SK-N-SH (cell line): ENCODE measurements at regions not wholly inside any gene's neighbourhood (a gene's known extent, or its start where the extent isn't known, plus 50 kb on each side); places are given as distances from the start of the nearest gene placed in this dataset.

Experiments used
- CTCF ChIA-PET: fragments of 300-600, 350-600 bp; formaldehyde crosslinking; extraction: SDS; loops from one replicate; lab custom pipeline; 2021; lab: Yijun Ruan, JAX
- POLR2A ChIA-PET: fragments of 350-600 bp; sonication (Branson Sonifier 250); formaldehyde crosslinking; extraction: SDS; loops from one replicate; lab custom pipeline; 2020; ENCODE audit warnings: antibody characterized with exemption, inconsistent platforms; lab: Yijun Ruan, JAX
- DNase-seq: peaks from one replicate; pipeline ENCODE4 v3.0.0; 2012
- H2AFZ ChIP-seq: fragments of 200-600 bp; sonication (generic); 2 replicates; pipeline ENCODE4 v1.8.1; 2016; ENCODE audit warnings: antibody characterized with exemption, mild to moderate bottlenecking, low read depth
- H3F3A ChIP-seq: fragments of 200-600 bp; sonication (generic); replicated peaks from 2 replicates; pipeline ENCODE3; 2016; ENCODE audit warnings: antibody characterized with exemption, mild to moderate bottlenecking; ENCODE audit not compliant: insufficient read depth
- H3K27ac ChIP-seq, 2 experiments: fragments of 200-500 bp in 1 of 2; fragments of 200-600 bp in 1 of 2; sonication (Bioruptor generic) in 1 of 2; sonication (generic), shearing (Covaris generic) in 1 of 2; 2 replicates each; pipeline versions ENCODE4 v1.5.1 to v1.6.1; 2014 to 2016; ENCODE audit warnings: low read depth in 2 of 2, inconsistent platforms in 1 of 2, low read length in 1 of 2, mild to moderate bottlenecking in 1 of 2, mixed read lengths in 1 of 2
- H3K27me3 ChIP-seq: fragments of 200-600 bp; sonication (generic), shearing (Covaris generic); 2 replicates; pipeline ENCODE4 v1.6.1; 2016; ENCODE audit warnings: mixed run types; ENCODE audit not compliant: insufficient read depth
- H3K36me3 ChIP-seq, 2 experiments: fragments of 200-500 bp in 1 of 2; fragments of 200-600 bp in 1 of 2; sonication (Bioruptor generic) in 1 of 2; sonication (generic) in 1 of 2; replicated peaks in 1 of 2; 2 replicates each; pipeline versions ENCODE3 to v1.5.1; 2014 to 2016; ENCODE audit warnings: low read length in 1 of 2, mild to moderate bottlenecking in 1 of 2; ENCODE audit not compliant: insufficient read depth in 2 of 2, control insufficient read depth in 1 of 2
- H3K4me1 ChIP-seq, 2 experiments: fragments of 200-500 bp in 1 of 2; fragments of 200-600 bp in 1 of 2; sonication (Bioruptor generic) in 1 of 2; sonication (generic), shearing (Covaris generic) in 1 of 2; 2 replicates each; pipeline versions ENCODE4 v1.5.1 to v1.6.1; 2014 to 2016; ENCODE audit warnings: low read depth in 1 of 2, low read length in 1 of 2, mixed run types in 1 of 2; ENCODE audit not compliant: insufficient read depth in 2 of 2, control insufficient read depth in 1 of 2
- H3K4me2 ChIP-seq: fragments of 200-600 bp; sonication (generic), shearing (Covaris generic); 2 replicates; pipeline ENCODE4 v1.6.1; 2017; ENCODE audit warnings: mixed run types
- H3K4me3 ChIP-seq, 2 experiments: fragments of 200-500 bp in 1 of 2; fragments of 200-600 bp in 1 of 2; sonication (Bioruptor generic) in 1 of 2; sonication (generic), shearing (Covaris generic) in 1 of 2; 2 replicates each; pipeline versions ENCODE4 v1.5.1 to v1.8.1; 2014 to 2016; ENCODE audit warnings: low read depth in 2 of 2, inconsistent platforms in 1 of 2, low read length in 1 of 2, mild to moderate bottlenecking in 1 of 2, mixed read lengths in 1 of 2, moderate library complexity in 1 of 2
- H3K79me2 ChIP-seq: fragments of 200-600 bp; sonication (generic); 2 replicates; pipeline ENCODE4 v1.8.1; 2017; ENCODE audit warnings: mild to moderate bottlenecking; ENCODE audit not compliant: insufficient read depth
- H3K9ac ChIP-seq: fragments of 200-600 bp; sonication (generic); 2 replicates; pipeline ENCODE4 v1.6.1; 2017; ENCODE audit warnings: mixed run types
- H3K9me2 ChIP-seq: fragments of 200-600 bp; sonication (generic); 2 replicates; pipeline ENCODE4 v1.6.1; 2017; ENCODE audit warnings: mixed run types
- H3K9me3 ChIP-seq: fragments of 200-600 bp; sonication (generic); 2 replicates; pipeline ENCODE4 v1.6.1; 2017; ENCODE audit warnings: mixed run types, mild to moderate bottlenecking, moderate library complexity
- H4K20me1 ChIP-seq: fragments of 200-600 bp; sonication (generic); 2 replicates; pipeline ENCODE4 v1.6.1; 2017; ENCODE audit warnings: mild to moderate bottlenecking, mixed run types; ENCODE audit not compliant: insufficient read depth
- EZH2phosphoT487 ChIP-seq: fragments of 200-600 bp; sonication (generic); IDR thresholded peaks from 2 replicates; pipeline ENCODE4 v1.6.1; 2017; ENCODE audit warnings: low read depth, mixed run types, mild to moderate bottlenecking, antibody characterized with exemption, moderate library complexity, borderline replicate concordance
- FOSL2 ChIP-seq: IDR thresholded peaks from 2 replicates; pipeline ENCODE4 v1.4.0; 2012; ENCODE audit warnings: low read depth, mild to moderate bottlenecking, moderate library complexity, borderline replicate concordance
- GABPA ChIP-seq: IDR thresholded peaks from 2 replicates; pipeline ENCODE4 v1.4.0; 2012; ENCODE audit warnings: low read depth, mild to moderate bottlenecking
- IRF3 ChIP-seq: fragments of 150-350 bp; IDR thresholded peaks from 2 replicates; pipeline ENCODE4 v1.6.1; 2016; ENCODE audit warnings: mild to moderate bottlenecking, low read depth, low read length
- MXI1 ChIP-seq: IDR thresholded peaks from 2 replicates; pipeline ENCODE4 v1.6.1; 2012; ENCODE audit warnings: mild to moderate bottlenecking, low read depth, low read length, improper control_type of control experiment
- PBX3 ChIP-seq: IDR thresholded peaks from 2 replicates; pipeline ENCODE4; 2012
- RCOR1 ChIP-seq: fragments of 150-350 bp; IDR thresholded peaks from 2 replicates; pipeline ENCODE4 v1.6.1; 2017; ENCODE audit warnings: antibody characterized with exemption, low read length
- REST ChIP-seq: IDR thresholded peaks from 2 replicates; pipeline ENCODE4 v1.6.1; 2012; ENCODE audit warnings: mild to moderate bottlenecking, low read depth, low read length, moderate library complexity
- RXRA ChIP-seq: IDR thresholded peaks from 2 replicates; pipeline ENCODE4 v1.4.0; 2012; ENCODE audit warnings: low read depth, mild to moderate bottlenecking, borderline replicate concordance
- SMC3 ChIP-seq: IDR thresholded peaks from 2 replicates; pipeline ENCODE4 v1.6.1; 2012; ENCODE audit warnings: low read depth, low read length, improper control_type of control experiment
- USF2 ChIP-seq: fragments of 150-350 bp; IDR thresholded peaks from 2 replicates; pipeline ENCODE4 v1.6.1; 2017; ENCODE audit warnings: antibody characterized with exemption, low read length, low read depth, borderline replicate concordance
- WGBS: methylation state at CpG from one replicate; pipeline ENCODE4 v1.1.6; 2017; ENCODE audit warnings: low lambda C conversion rate; 5-methylcytosine and 5-hydroxymethylcytosine counted together

- no peak overlapping the region for H3K4me3 ChIP-seq
- WGBS, result 0% methylated on average over 1 of the region's 1 CpG
- ChIA-PET CTCF (no interaction called here), POLR2A (no interaction called here)
- no peaks in the 10 kb centered on the region for H3K4me1 ChIP-seq
- H3K9ac ChIP-seq, result no peak overlapping the region
- H3K27me3 ChIP-seq, result no peaks in the 10 kb centered on the region
- H3K9me3 ChIP-seq, result no peaks in the 10 kb centered on the region
- no peaks in the 10 kb centered on the region for H4K20me1 ChIP-seq
- H3K36me3 ChIP-seq, result no peaks in the 10 kb centered on the region
- no peaks in the 10 kb centered on the region for H3K79me2 ChIP-seq
- no peak overlapping the region for H3K4me2 ChIP-seq
- no peak for DNase-seq
- no peaks in the 10 kb centered on the region for H3K9me2 ChIP-seq
- H2AFZ ChIP-seq, result no peak overlapping the region
- H3F3A ChIP-seq, result no peaks in the 10 kb centered on the region
- TF ChIP-seq EZH2phosphoT487 (no peak), SMC3 (no peak), PBX3 (no peak), MXI1 (no peak), RXRA (no peak), USF2 (no peak), IRF3 (no peak), FOSL2 (no peak), RCOR1 (no peak), REST (no peak), GABPA (no peak)
- no peak overlapping the region for H3K27ac ChIP-seq
Observed at GRCh38 chr14:86129426-86129825, 599.5 kb downstream of the FLRT2 start.
